ENCODE measurements at regions not wholly inside any gene's neighbourhood (a gene's known extent, or its start where the extent isn't known, plus 50 kb on each side); places are given as distances from the start of the nearest gene placed in this dataset.

DNA sequence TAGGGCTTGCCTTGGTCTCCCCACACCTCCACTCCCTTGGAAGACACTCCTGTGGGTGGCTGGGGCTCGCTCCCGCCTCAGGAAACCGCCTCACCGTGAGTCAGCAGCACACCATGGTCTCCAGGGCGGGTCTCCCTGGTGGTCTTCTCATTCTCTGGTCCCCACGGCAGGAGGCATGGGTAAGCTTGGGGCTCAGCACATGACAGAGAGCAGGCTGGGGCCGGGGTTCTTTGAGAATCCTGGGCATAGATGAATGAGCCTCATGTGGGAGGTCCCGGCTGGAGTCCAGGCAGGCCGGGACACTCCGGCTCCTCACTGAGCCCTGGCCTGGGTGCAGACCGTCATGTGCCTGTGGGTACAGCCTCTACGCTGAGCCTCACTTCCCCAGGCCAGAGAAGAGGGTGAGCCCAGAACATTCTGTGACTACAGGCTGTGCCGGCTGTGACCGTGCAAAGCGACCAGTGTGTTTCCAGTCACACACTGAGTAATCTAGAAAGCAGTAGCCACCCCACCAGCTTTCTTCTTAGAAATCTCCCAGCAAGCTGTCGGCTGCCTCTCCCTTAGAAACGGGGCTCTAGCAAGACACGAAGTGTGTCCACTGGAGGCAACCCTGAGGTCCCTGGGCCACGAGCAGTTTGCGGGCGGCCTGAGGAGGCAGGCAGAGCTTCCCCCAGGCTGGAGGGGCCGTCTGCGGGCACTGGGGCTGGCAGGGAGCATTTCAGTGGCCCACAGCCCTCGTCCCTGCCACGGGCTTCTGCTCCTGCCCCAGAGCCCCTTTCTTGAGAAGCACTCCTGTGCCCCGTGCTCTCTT lies 93.1 kb downstream of the RHOB start:
- no peaks in the 10 kb centered on the region for H3K27me3 Mint-ChIP-seq (ENCODE audit: unreplicated experiment)
- TF ChIP-seq, protein P1, sequence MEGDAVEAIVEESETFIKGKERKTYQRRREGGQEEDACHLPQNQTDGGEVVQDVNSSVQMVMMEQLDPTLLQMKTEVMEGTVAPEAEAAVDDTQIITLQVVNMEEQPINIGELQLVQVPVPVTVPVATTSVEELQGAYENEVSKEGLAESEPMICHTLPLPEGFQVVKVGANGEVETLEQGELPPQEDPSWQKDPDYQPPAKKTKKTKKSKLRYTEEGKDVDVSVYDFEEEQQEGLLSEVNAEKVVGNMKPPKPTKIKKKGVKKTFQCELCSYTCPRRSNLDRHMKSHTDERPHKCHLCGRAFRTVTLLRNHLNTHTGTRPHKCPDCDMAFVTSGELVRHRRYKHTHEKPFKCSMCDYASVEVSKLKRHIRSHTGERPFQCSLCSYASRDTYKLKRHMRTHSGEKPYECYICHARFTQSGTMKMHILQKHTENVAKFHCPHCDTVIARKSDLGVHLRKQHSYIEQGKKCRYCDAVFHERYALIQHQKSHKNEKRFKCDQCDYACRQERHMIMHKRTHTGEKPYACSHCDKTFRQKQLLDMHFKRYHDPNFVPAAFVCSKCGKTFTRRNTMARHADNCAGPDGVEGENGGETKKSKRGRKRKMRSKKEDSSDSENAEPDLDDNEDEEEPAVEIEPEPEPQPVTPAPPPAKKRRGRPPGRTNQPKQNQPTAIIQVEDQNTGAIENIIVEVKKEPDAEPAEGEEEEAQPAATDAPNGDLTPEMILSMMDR (IDR thresholded peaks at IDR 0.05; ENCODE audit: unreplicated experiment): no peak
- no peak overlapping the region for H3K4me3 Mint-ChIP-seq (ENCODE audit: low read depth, unreplicated experiment)
- H3K4me1 Mint-ChIP-seq (ENCODE audit: low read depth, unreplicated experiment): peaks cover 9% of the 10 kb centered on the region
- DNase-seq: no peak
- no peaks in the 10 kb centered on the region for H3K9me3 Mint-ChIP-seq (ENCODE audit: low read depth, unreplicated experiment)
- no TSS peak for BruUV-seq (replicated peaks)
- no peak overlapping the region for H3K27ac Mint-ChIP-seq (ENCODE audit: unreplicated experiment)
- H3K36me3 Mint-ChIP-seq (ENCODE audit: insufficient read depth, unreplicated experiment): no peaks in the 10 kb centered on the region
- CTCF ChIA-PET: no interaction called here
- intact Hi-C loops (cut with micrococcal nuclease; ENCODE audit: unreplicated experiment): no loop called here

DNA sequence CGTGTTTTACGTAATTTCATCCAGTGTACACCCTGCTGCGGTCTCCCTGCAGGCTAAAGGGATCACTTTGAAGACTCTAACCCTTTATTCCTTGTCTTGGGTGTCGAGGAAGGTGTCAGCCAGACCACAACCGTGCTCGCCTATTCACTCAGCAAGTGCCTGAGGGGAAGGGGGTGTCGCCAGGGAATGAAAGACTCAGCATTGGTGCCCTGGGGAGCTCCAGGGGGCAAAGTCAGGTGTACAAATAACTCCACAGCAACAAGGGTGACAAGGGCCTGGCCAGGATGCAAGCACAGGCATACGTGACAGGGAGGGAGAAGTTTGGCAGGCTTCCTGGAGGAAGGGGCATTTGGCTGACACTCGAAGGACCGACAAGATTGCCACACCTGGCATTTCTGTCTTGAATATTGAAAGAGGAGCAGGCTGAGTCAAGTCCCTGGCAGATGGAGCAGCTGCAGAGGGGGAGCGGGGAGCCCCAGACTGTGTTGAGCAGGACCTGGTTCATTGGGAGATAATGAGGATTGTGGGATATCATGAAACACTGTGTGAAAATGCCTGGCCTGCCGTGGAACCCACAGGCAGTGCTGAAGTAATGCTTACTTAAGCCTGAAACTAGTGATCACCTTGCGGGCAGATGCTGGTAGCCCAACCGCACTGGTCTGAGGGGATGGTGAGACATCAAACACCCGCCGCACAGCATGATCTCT lies 93.9 kb downstream of the RHOB start:
- intact Hi-C loops (cut with micrococcal nuclease; ENCODE audit: unreplicated experiment): no loop called here
- peaks cover 9% of the 10 kb centered on the region for H3K4me1 Mint-ChIP-seq (ENCODE audit: low read depth, unreplicated experiment)
- CTCF ChIA-PET: no interaction called here

DNA sequence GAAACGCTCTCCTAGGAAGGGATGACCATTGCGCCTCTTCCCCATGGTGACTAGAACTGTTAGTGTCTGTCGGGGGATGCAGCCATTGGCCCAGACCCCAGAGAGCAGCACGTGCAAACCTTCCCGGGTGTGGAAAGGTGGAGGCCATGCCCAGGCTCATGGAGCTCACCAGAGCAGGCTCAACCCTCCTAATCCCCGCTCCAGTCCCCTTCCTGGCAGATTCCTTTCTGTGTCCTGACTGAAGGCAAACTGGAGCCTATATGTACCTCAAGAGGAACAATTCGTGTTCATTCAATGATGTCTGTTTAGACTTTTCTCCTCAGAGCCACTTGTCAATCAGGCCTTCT lies 94.4 kb downstream of the RHOB start:
- no peak for DNase-seq
- TF ChIP-seq, protein P1 (IDR thresholded peaks at IDR 0.05; ENCODE audit: unreplicated experiment): no peak
- H3K27me3 Mint-ChIP-seq (ENCODE audit: unreplicated experiment): no peaks in the 10 kb centered on the region
- BruUV-seq (replicated peaks): no TSS peak
- intact Hi-C loops (cut with micrococcal nuclease; ENCODE audit: unreplicated experiment): no loop called here
- no peak overlapping the region for H3K27ac Mint-ChIP-seq (ENCODE audit: unreplicated experiment)
- CTCF ChIA-PET: no interaction called here
- no peaks in the 10 kb centered on the region for H3K36me3 Mint-ChIP-seq (ENCODE audit: insufficient read depth, unreplicated experiment)
- H3K4me1 Mint-ChIP-seq (ENCODE audit: low read depth, unreplicated experiment): peaks cover 9% of the 10 kb centered on the region
- H3K4me3 Mint-ChIP-seq (ENCODE audit: low read depth, unreplicated experiment): no peak overlapping the region
- H3K9me3 Mint-ChIP-seq (ENCODE audit: low read depth, unreplicated experiment): peaks cover under 1% of the 10 kb centered on the region

More for the DNA sequence above, 93.9 kb downstream of the RHOB start:
- H3K4me3 Mint-ChIP-seq (ENCODE audit: low read depth, unreplicated experiment): no peak overlapping the region
- H3K9me3 Mint-ChIP-seq (ENCODE audit: low read depth, unreplicated experiment): no peaks in the 10 kb centered on the region
- H3K27ac Mint-ChIP-seq (ENCODE audit: unreplicated experiment): no peak overlapping the region
- H3K36me3 Mint-ChIP-seq (ENCODE audit: insufficient read depth, unreplicated experiment): no peaks in the 10 kb centered on the region
- no TSS peak for BruUV-seq (replicated peaks)
- no peak for DNase-seq
- TF ChIP-seq, protein P1 (IDR thresholded peaks at IDR 0.05; ENCODE audit: unreplicated experiment): no peak
- no peaks in the 10 kb centered on the region for H3K27me3 Mint-ChIP-seq (ENCODE audit: unreplicated experiment)

DNA sequence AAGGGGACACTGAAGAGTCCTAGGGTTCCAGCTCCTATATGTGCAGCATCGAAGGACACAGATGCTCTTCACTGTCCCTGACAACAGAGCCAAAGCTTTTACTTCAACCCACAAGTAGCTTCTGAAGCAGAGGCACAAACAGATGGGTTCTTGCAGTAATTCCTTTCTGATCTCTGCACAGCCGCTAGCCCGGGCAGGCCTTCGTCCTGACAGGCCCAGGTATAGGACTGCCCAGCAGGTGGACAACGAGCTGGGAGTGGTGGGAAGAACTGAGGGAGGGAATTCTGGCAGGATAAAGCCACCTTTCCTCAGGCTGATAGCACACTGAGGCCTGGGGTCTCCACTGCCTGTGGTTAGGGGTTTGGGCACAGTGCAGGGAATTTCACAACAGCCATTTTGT lies 94.8 kb downstream of the RHOB start:
- CTCF ChIA-PET: no interaction called here
- no peak for DNase-seq
- intact Hi-C loops (cut with micrococcal nuclease; ENCODE audit: unreplicated experiment): no loop called here
- Mint-ChIP-seq H3K27ac (ENCODE audit: unreplicated experiment) (no peak overlapping the region), H3K27me3 (ENCODE audit: unreplicated experiment) (no peaks in the 10 kb centered on the region), H3K9me3 (ENCODE audit: low read depth, unreplicated experiment) (peaks cover 3% of the 10 kb centered on the region), H3K36me3 (ENCODE audit: insufficient read depth, unreplicated experiment) (no peaks in the 10 kb centered on the region), H3K4me3 (ENCODE audit: low read depth, unreplicated experiment) (no peak overlapping the region), H3K4me1 (ENCODE audit: low read depth, unreplicated experiment) (peaks cover 9% of the 10 kb centered on the region)
- TF ChIP-seq, protein P1 (IDR thresholded peaks at IDR 0.05; ENCODE audit: unreplicated experiment): no peak
- BruUV-seq (replicated peaks): no TSS peak

All from Calu3 (cell line).